Bone marrow (tissue), 2 donors: ENCODE measurements at regions not wholly inside any gene's neighbourhood (a gene's known extent, or its start where the extent isn't known, plus 50 kb on each side); places are given as distances from the start of the nearest gene placed in this dataset.

Source experiments
- DNase-seq, 2 donors: peaks; one replicate each; lab custom pipeline; 2025; lab: John Stamatoyannopoulos, UW

DNA sequence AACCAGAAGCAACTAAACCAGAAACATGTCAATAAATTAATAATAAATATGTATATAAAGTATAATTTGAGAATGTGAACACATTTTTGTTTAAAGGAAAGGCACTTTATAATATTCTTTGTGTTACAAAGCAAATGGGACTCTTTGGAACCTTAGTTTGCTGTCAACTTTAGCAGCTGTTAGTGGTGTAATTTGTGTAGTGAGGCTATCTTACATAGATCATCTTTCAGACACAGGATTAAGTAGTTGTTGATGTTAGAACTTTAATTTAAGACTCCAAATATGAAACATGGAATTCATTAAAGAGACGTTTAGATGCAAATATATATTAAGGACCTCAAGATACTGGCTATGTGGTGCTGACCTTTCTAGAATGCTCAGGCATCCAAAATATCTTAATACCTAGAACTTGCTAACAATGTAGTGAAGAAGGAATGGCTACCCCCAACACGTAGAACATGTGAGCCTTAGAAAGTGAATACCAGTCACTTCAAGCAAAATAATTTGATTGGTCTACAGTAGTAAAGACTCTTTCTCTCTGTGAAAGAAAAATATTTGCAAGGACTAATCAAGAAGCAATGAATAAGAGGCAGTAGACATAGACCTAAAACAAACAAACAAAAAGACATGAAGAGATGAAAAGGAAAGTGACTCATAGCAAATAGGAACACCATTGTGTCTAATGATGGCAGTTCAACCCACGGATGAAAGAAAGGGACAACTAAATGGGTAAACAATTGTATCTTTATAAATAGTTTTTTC lies 811.4 kb downstream of the USP25 start:
- no peak for DNase-seq

GRCh38 chr21:16550118-16550517 lies 820.3 kb downstream of the USP25 start:
- DNase-seq = no peak

- no peak for DNase-seq
These were observed 821.3 kb downstream of the USP25 start for GRCh38 chr21:16550917-16551741.

- no peak for DNase-seq
These were observed 823.1 kb downstream of the USP25 start for GRCh38 chr21:16552880-16553279.

- no peak for DNase-seq
These were observed 824.7 kb downstream of the USP25 start for GRCh38 chr21:16554503-16554902.

DNA sequence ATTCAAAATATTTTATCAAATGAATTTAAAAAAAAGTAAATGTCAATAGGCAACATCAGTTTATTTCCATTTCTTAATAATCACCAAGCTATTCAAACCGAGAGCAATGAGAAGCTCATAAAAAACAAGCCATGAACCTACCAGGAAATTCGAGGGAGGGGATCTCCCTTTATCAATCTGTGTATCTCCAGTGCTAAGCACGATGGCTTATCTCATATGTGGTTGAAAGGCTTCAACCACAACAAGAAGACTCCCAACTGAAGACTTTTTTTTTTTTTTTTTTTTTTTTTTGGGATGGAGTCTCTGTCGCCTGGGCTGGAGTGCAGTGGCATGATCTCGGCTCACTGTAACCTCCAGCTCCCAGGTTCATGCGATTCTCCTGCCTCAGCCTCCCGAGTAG lies 833.3 kb downstream of the USP25 start:
- DNase-seq = no peak

GRCh38 chr21:16563795-16564194 lies 834.0 kb downstream of the USP25 start:
- no peak for DNase-seq

GRCh38 chr21:16568244-16568643 lies 838.5 kb downstream of the USP25 start:
- no peak for DNase-seq

DNA sequence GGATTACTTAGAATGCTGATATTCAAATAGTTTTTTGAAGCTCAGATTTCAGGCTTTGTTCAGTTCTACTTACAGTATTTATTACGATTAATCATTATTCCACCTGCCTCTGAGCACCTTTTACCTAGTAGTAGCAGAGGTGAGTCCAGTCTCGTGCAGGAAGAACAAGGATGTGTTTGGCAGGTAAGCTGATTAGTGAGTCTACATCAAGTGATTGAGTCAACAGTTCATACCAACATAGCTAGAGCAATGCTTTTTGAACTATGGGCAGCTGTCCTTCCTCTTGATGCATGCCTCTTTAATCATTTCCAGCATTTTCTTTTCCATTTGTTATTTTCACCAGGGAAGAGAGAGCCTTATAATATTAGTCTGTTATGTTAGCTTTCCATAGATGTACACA lies 838.9 kb downstream of the USP25 start:
- DNase-seq = no peak

DNA sequence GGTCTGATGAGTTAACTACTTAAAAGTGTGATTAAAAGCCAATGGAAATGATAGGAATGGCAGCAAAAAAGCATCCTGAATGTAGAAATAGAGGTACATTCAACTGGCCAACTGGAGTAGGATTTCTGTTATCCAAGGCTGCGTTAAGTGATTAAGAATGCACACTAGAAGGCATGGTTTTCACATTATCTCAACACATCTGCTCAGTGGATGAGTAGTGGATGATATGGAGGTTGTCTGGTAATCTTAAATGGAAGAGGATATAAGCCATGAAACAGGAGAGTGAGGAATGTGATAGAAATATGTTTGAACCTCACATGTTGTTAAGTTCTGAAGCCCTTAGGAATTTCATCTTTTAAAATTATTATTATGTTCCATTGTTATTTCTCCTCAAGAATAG lies 839.9 kb downstream of the USP25 start:
- DNase-seq = no peak

DNA sequence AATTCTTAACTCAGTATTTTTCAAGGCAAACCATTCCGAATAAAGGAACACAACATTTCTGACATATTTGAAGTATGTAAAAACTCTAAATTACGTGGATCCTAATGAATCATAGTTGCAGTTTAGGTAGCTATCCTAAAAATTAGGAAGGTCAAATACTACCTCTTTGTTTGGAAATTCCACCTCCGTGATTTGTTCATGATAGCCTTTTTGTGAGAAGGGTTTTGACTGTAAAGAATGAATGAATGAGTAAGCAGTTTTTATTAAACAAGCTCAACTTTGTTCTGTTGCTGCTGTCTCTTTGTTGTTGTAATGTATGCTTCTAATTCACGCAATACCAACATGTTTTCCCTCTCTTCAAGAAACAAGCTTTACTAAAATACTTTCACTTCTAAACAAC lies 840.4 kb downstream of the USP25 start:
- DNase-seq = no peak

DNA sequence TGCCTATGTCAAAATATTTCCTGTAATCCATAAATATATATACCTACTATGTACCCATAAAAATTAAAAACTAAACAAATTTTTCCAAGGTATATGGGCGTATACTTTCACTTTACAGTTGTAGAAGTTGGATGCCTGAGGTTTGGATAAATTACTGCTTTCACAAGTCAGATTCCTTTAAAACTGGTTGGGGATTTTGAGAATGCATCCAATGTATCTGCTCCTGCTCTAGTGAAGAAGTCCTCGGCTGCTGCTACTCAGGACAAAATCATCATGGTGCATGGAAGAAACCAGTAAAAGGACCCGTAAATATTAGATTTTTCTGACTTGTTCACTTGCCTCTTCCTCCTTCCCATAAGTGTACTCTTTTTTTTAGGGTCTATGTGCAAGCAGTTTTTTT lies 841.1 kb downstream of the USP25 start:
- no peak for DNase-seq

DNA sequence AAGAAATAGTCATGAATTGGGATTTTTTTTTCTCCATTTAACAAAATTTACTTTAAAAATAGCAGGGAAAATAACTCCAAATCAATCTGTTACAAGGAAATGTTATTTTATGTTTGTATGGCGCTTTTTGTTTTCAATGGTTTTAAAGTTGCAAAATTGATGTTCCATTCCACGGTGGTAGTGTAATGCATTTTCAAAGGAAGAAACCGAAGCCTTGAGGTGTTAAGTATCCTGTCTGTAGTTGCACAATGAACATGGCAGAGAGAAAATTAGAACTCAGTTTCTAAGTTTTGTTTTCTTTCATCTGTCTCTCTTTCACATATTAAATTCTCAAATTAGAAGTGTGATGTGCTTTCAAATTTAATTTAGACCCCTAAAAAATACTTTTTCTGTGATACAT lies 841.8 kb downstream of the USP25 start:
- DNase-seq = no peak

GRCh38 chr21:16572032-16572431 lies 842.2 kb downstream of the USP25 start:
- no peak for DNase-seq

- no peak for DNase-seq
These were observed 843.8 kb downstream of the USP25 start for GRCh38 chr21:16573578-16573977.

DNA sequence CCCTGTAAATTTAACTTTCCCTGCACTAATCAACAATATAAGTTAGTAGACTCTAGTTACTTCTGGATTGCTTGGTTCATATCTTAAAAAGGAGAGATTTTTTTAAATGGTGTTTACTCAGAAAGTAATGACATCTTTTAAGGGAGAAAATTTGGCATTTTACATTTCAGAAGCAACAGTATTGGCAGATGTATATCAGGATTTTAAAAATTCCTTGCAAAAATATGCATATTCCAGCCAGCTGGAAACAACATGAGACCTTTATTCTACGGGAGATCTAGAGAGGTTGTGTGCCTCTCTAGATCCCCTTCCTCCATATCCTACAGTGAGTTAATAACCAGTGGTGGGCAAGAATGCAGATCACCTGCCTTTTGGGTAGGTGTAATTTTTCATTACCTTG lies 848.2 kb downstream of the USP25 start:
- DNase-seq = no peak

GRCh38 chr21:16578912-16579311 lies 849.1 kb downstream of the USP25 start:
- no peak for DNase-seq

GRCh38 chr21:16579538-16579937 lies 849.8 kb downstream of the USP25 start:
- DNase-seq = no peak

DNA sequence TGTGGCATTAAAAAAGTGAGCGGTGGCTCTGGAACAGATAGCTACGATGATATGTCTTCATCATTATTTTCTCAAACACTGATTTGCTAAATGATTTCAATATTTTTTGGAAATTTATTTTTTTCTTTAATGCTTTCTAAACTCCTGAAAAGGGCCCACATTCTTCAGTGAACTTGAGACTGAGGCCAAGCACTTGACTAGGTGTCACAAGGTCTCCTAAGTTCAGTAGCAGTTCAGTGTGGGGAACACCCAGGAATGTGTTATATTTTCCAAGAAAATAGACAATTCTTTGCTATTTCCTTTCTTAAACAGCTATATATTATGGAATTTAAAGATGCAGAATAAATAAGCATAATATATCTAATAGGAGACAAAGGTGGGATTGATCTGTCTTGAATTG lies 850.9 kb downstream of the USP25 start:
- no peak for DNase-seq

GRCh38 chr21:16583556-16583955 lies 853.8 kb downstream of the USP25 start:
- DNase-seq = no peak

DNA sequence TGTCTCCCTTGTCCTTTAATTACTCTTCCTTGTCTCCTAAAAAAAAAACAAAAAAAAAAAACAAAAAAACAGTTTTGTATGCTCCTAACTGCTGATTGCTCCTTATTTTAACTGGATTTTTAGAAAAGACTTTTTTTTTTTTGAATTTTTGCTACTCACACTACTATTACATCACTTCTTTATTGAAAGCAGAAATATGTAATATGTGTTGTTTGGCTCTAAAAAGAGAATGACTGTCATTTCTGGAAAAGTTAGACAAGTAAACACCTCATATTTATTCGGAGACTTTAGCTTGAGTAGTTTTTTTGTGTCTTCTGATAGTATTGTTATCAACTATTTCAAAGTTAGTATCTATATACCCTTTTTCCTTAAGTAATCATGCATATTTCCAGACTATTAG lies 855.0 kb downstream of the USP25 start:
- no peak for DNase-seq

- DNase-seq = no peak
These were observed 856.1 kb downstream of the USP25 start for GRCh38 chr21:16585896-16586295.

- no peak for DNase-seq
These were observed 857.4 kb downstream of the USP25 start for GRCh38 chr21:16587141-16587581.
